ENCODE measurements at regions not wholly inside any gene's neighbourhood (a gene's known extent, or its start where the extent isn't known, plus 50 kb on each side); places are given as distances from the start of the nearest gene placed in this dataset.

GRCh38 chr3:64306745-64307144 is 81.5 kb upstream of the PRICKLE2 start:
- Histone ChIP-seq H3K23ac (ENCODE audit: low read depth, low read length, poor library complexity) (no peak overlapping the region), H3K4me2 (ENCODE audit: insufficient read depth, low read length, poor library complexity, severe bottlenecking) (no peak overlapping the region), H2BK5ac (ENCODE audit: low read length) (no peak overlapping the region), H3K9me3 (replicated peaks in 1 of 2; ENCODE audit: control insufficient read depth in 2 of 2, insufficient read depth in 1 of 2, low read depth in 1 of 2, low read length in 2 of 2) (no peaks in the 10 kb centered on the region), H3K4me1 (ENCODE audit: control insufficient read depth in 2 of 2, insufficient read depth in 1 of 2, low read depth in 1 of 2, low read length in 2 of 2) (peaks cover 0 to 5% of the 10 kb centered on the region in 2 donors), H2BK12ac (ENCODE audit: low read length) (no peak overlapping the region), H4K8ac (ENCODE audit: low read depth, low read length) (no peak overlapping the region), H3K27ac (replicated peaks; ENCODE audit: low read length) (no peak overlapping the region), H3K4me3 (ENCODE audit: low read length in 2 of 2) (no peak overlapping the region), H4K91ac (ENCODE audit: low read depth, low read length, poor library complexity) (no peak overlapping the region), H2BK120ac (ENCODE audit: low read depth, low read length) (no peak overlapping the region), H3K36me3 (replicated peaks in 1 of 2; ENCODE audit: control insufficient read depth in 2 of 2, insufficient read depth in 2 of 2, low read length in 2 of 2) (no peaks in the 10 kb centered on the region), H3K18ac (ENCODE audit: low read length) (no peak overlapping the region), H2AFZ (ENCODE audit: low read length) (no peak overlapping the region), H3K9ac (ENCODE audit: low read depth, low read length, poor library complexity) (no peak overlapping the region), H3K14ac (ENCODE audit: low read length) (no peak overlapping the region), H3K79me1 (ENCODE audit: low read depth, low read length) (no peaks in the 10 kb centered on the region), H3K27me3 (ENCODE audit: control insufficient read depth in 3 of 3, insufficient read depth in 3 of 3, low read depth in 1 of 3, low read length in 3 of 3) (no peaks in the 10 kb centered on the region), H2AK5ac (ENCODE audit: low read depth, low read length) (no peak overlapping the region), H3K4ac (ENCODE audit: low read length) (no peak overlapping the region), H2BK15ac (ENCODE audit: low read length) (no peak overlapping the region)
- no CpG with 5 or more reads among the region's 2 CpGs for WGBS, 2 donors (ENCODE audit: extremely low coverage in 2 of 2, insufficient read length in 2 of 2, insufficient replicate concordance in 1 of 2)
- no peak for DNase-seq (ENCODE audit: low spot score)

DNA sequence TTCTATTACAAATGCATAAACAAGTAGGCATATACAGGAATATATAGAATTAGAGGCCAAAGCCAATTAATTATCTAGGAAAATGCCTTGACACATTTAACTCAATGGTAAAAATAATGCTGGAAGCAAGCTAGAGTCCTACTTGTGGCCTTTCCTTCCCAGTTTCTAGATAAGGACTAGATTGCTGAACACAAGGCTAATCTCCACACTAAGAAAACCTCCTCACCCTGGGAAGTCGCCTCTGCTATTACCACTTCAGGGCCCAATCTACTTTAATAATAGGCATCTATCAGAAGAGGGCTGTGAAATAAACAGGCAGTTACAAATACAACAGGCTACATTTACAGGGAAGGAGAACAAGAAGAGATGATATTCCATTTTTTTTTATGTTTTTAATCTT is 80.5 kb upstream of the PRICKLE2 start:
- no peak overlapping the region for H3K9ac ChIP-seq (ENCODE audit: low read depth, low read length, poor library complexity)
- no peak overlapping the region for H2BK5ac ChIP-seq (ENCODE audit: low read length)
- no peaks in the 10 kb centered on the region for H3K79me1 ChIP-seq (ENCODE audit: low read depth, low read length)
- H3K14ac ChIP-seq (ENCODE audit: low read length), result no peak overlapping the region
- no peak overlapping the region for H3K4me3 ChIP-seq (ENCODE audit: low read length in 2 of 2)
- no peak overlapping the region for H2AFZ ChIP-seq (ENCODE audit: low read length)
- no peaks in the 10 kb centered on the region for H3K9me3 ChIP-seq (replicated peaks in 1 of 2; ENCODE audit: control insufficient read depth in 2 of 2, insufficient read depth in 1 of 2, low read depth in 1 of 2, low read length in 2 of 2)
- no peak overlapping the region for H3K23ac ChIP-seq (ENCODE audit: low read depth, low read length, poor library complexity)
- no peaks in the 10 kb centered on the region for H3K4me1 ChIP-seq (ENCODE audit: control insufficient read depth in 2 of 2, insufficient read depth in 1 of 2, low read depth in 1 of 2, low read length in 2 of 2)
- WGBS, 2 donors (ENCODE audit: extremely low coverage in 2 of 2, insufficient read length in 2 of 2, insufficient replicate concordance in 1 of 2), result no CpG with 5 or more reads among the region's 1 CpG
- H2BK120ac ChIP-seq (ENCODE audit: low read depth, low read length), result no peak overlapping the region
- H3K27ac ChIP-seq (replicated peaks; ENCODE audit: low read length), result no peak overlapping the region
- H3K4ac ChIP-seq (ENCODE audit: low read length), result no peak overlapping the region
- H2BK15ac ChIP-seq (ENCODE audit: low read length), result no peak overlapping the region
- no peak for DNase-seq (ENCODE audit: low spot score)
- no peak overlapping the region for H2BK12ac ChIP-seq (ENCODE audit: low read length)
- H3K18ac ChIP-seq (ENCODE audit: low read length), result no peak overlapping the region
- no peak overlapping the region for H2AK5ac ChIP-seq (ENCODE audit: low read depth, low read length)
- H4K91ac ChIP-seq (ENCODE audit: low read depth, low read length, poor library complexity), result no peak overlapping the region
- H4K8ac ChIP-seq (ENCODE audit: low read depth, low read length), result no peak overlapping the region
- no peaks in the 10 kb centered on the region for H3K27me3 ChIP-seq (ENCODE audit: control insufficient read depth in 3 of 3, insufficient read depth in 3 of 3, low read depth in 1 of 3, low read length in 3 of 3)
- no peaks in the 10 kb centered on the region for H3K36me3 ChIP-seq (replicated peaks in 1 of 2; ENCODE audit: control insufficient read depth in 2 of 2, insufficient read depth in 2 of 2, low read length in 2 of 2)
- H3K4me2 ChIP-seq (ENCODE audit: insufficient read depth, low read length, poor library complexity, severe bottlenecking), result no peak overlapping the region

GRCh38 chr3:64304828-64305410 is 79.7 kb upstream of the PRICKLE2 start:
- WGBS, 2 donors (ENCODE audit: extremely low coverage in 2 of 2, insufficient read length in 2 of 2, insufficient replicate concordance in 1 of 2), result no CpG with 5 or more reads among the region's 8 CpGs
- no peaks in the 10 kb centered on the region for H3K9me3 ChIP-seq (replicated peaks in 1 of 2; ENCODE audit: control insufficient read depth in 2 of 2, insufficient read depth in 1 of 2, low read depth in 1 of 2, low read length in 2 of 2)
- H2AK5ac ChIP-seq (ENCODE audit: low read depth, low read length), result no peak overlapping the region
- no peak overlapping the region for H3K4ac ChIP-seq (ENCODE audit: low read length)
- no peak overlapping the region for H2BK5ac ChIP-seq (ENCODE audit: low read length)
- H3K4me1 ChIP-seq (ENCODE audit: control insufficient read depth in 2 of 2, insufficient read depth in 1 of 2, low read depth in 1 of 2, low read length in 2 of 2), result no peaks in the 10 kb centered on the region
- H3K23ac ChIP-seq (ENCODE audit: low read depth, low read length, poor library complexity), result no peak overlapping the region
- no peak overlapping the region for H3K14ac ChIP-seq (ENCODE audit: low read length)
- no peak overlapping the region for H4K8ac ChIP-seq (ENCODE audit: low read depth, low read length)
- no peaks in the 10 kb centered on the region for H3K36me3 ChIP-seq (replicated peaks in 1 of 2; ENCODE audit: control insufficient read depth in 2 of 2, insufficient read depth in 2 of 2, low read length in 2 of 2)
- no peak for DNase-seq (ENCODE audit: low spot score)
- H3K18ac ChIP-seq (ENCODE audit: low read length), result no peak overlapping the region
- no peak overlapping the region for H2BK12ac ChIP-seq (ENCODE audit: low read length)
- H3K4me3 ChIP-seq (ENCODE audit: low read length in 2 of 2), result no peak overlapping the region
- no peak overlapping the region for H2BK120ac ChIP-seq (ENCODE audit: low read depth, low read length)
- H3K27ac ChIP-seq (replicated peaks; ENCODE audit: low read length), result no peak overlapping the region
- no peak overlapping the region for H2AFZ ChIP-seq (ENCODE audit: low read length)
- no peak overlapping the region for H3K9ac ChIP-seq (ENCODE audit: low read depth, low read length, poor library complexity)
- H3K27me3 ChIP-seq (ENCODE audit: control insufficient read depth in 3 of 3, insufficient read depth in 3 of 3, low read depth in 1 of 3, low read length in 3 of 3), result no peaks in the 10 kb centered on the region
- H2BK15ac ChIP-seq (ENCODE audit: low read length), result no peak overlapping the region
- H3K4me2 ChIP-seq (ENCODE audit: insufficient read depth, low read length, poor library complexity, severe bottlenecking), result no peak overlapping the region
- H4K91ac ChIP-seq (ENCODE audit: low read depth, low read length, poor library complexity), result no peak overlapping the region
- no peaks in the 10 kb centered on the region for H3K79me1 ChIP-seq (ENCODE audit: low read depth, low read length)

DNA sequence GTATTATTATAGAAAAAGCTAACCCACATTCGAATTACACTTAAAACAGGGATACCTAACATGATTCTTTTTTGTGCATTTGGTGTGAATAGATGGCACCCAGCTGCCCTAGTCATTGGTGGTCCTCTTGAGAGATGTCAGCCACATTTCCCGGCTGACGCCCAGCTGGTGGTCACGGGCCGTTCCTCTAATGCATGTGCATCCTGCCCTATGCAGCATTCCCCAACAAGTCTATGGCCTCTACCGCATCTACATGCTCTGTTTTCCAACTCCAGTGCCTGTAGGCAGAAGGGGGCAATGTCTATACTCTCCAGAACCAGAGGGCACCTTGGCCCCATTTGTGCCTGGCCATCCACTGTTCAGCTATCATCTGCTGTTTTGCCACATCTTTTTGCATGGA is 78.6 kb upstream of the PRICKLE2 start:
- no peak overlapping the region for H3K4me2 ChIP-seq (ENCODE audit: insufficient read depth, low read length, poor library complexity, severe bottlenecking)
- WGBS, 2 donors (ENCODE audit: extremely low coverage in 2 of 2, insufficient read length in 2 of 2, insufficient replicate concordance in 1 of 2), result no CpG with 5 or more reads among the region's 6 CpGs
- H2BK15ac ChIP-seq (ENCODE audit: low read length), result no peak overlapping the region
- H3K27me3 ChIP-seq (ENCODE audit: control insufficient read depth in 3 of 3, insufficient read depth in 3 of 3, low read depth in 1 of 3, low read length in 3 of 3), result no peaks in the 10 kb centered on the region
- H3K36me3 ChIP-seq (replicated peaks in 1 of 2; ENCODE audit: control insufficient read depth in 2 of 2, insufficient read depth in 2 of 2, low read length in 2 of 2), result no peaks in the 10 kb centered on the region
- H3K9ac ChIP-seq (ENCODE audit: low read depth, low read length, poor library complexity), result no peak overlapping the region
- no peak overlapping the region for H3K4me3 ChIP-seq (ENCODE audit: low read length in 2 of 2)
- H2BK120ac ChIP-seq (ENCODE audit: low read depth, low read length), result no peak overlapping the region
- H3K9me3 ChIP-seq (replicated peaks in 1 of 2; ENCODE audit: control insufficient read depth in 2 of 2, insufficient read depth in 1 of 2, low read depth in 1 of 2, low read length in 2 of 2), result no peaks in the 10 kb centered on the region
- H3K18ac ChIP-seq (ENCODE audit: low read length), result no peak overlapping the region
- no peak for DNase-seq (ENCODE audit: low spot score)
- H2AK5ac ChIP-seq (ENCODE audit: low read depth, low read length), result no peak overlapping the region
- no peak overlapping the region for H4K8ac ChIP-seq (ENCODE audit: low read depth, low read length)
- no peak overlapping the region for H2BK12ac ChIP-seq (ENCODE audit: low read length)
- no peak overlapping the region for H3K27ac ChIP-seq (replicated peaks; ENCODE audit: low read length)
- no peak overlapping the region for H2AFZ ChIP-seq (ENCODE audit: low read length)
- H3K14ac ChIP-seq (ENCODE audit: low read length), result no peak overlapping the region
- no peak overlapping the region for H3K23ac ChIP-seq (ENCODE audit: low read depth, low read length, poor library complexity)
- H3K4me1 ChIP-seq (ENCODE audit: control insufficient read depth in 2 of 2, insufficient read depth in 1 of 2, low read depth in 1 of 2, low read length in 2 of 2), result no peaks in the 10 kb centered on the region
- H3K79me1 ChIP-seq (ENCODE audit: low read depth, low read length), result no peaks in the 10 kb centered on the region
- H4K91ac ChIP-seq (ENCODE audit: low read depth, low read length, poor library complexity), result no peak overlapping the region
- no peak overlapping the region for H2BK5ac ChIP-seq (ENCODE audit: low read length)
- no peak overlapping the region for H3K4ac ChIP-seq (ENCODE audit: low read length)
